Skeletal muscle satellite cell (primary cell): ENCODE measurements at regions not wholly inside any gene's neighbourhood (a gene's known extent, or its start where the extent isn't known, plus 50 kb on each side); places are given as distances from the start of the nearest gene placed in this dataset.
A peak's percentile ranks its signal among the peaks of the same experiment; 100 is the strongest.

Source experiments
- H3K27me3 ChIP-seq: 2 replicates; pipeline ENCODE4 v1.7.0; 2013; ENCODE audit warnings: low read length; ENCODE audit not compliant: control insufficient read depth, insufficient read depth
- H3K36me3 ChIP-seq: 2 replicates; pipeline ENCODE4 v1.7.0; 2013; ENCODE audit warnings: mild to moderate bottlenecking, control low read depth, low read length; ENCODE audit not compliant: insufficient read depth
- H3K4me1 ChIP-seq: 2 replicates; pipeline ENCODE4 v1.7.0; 2013; ENCODE audit warnings: low read length; ENCODE audit not compliant: control insufficient read depth, insufficient read depth
- H3K4me2 ChIP-seq: 2 replicates; pipeline ENCODE4 v1.7.0; 2013; ENCODE audit warnings: mild to moderate bottlenecking, low read length
- H3K4me3 ChIP-seq: 2 replicates; pipeline ENCODE4 v1.7.0; 2013; ENCODE audit warnings: low read length
- H3K9ac ChIP-seq: 2 replicates; pipeline ENCODE4 v1.7.0; 2013; ENCODE audit warnings: mild to moderate bottlenecking, low read depth, low read length, moderate library complexity
- H3K9me3 ChIP-seq: replicated peaks from 2 replicates; pipeline ENCODE4 v1.7.0; 2013; ENCODE audit warnings: mild to moderate bottlenecking, control low read depth, low read length

DNA sequence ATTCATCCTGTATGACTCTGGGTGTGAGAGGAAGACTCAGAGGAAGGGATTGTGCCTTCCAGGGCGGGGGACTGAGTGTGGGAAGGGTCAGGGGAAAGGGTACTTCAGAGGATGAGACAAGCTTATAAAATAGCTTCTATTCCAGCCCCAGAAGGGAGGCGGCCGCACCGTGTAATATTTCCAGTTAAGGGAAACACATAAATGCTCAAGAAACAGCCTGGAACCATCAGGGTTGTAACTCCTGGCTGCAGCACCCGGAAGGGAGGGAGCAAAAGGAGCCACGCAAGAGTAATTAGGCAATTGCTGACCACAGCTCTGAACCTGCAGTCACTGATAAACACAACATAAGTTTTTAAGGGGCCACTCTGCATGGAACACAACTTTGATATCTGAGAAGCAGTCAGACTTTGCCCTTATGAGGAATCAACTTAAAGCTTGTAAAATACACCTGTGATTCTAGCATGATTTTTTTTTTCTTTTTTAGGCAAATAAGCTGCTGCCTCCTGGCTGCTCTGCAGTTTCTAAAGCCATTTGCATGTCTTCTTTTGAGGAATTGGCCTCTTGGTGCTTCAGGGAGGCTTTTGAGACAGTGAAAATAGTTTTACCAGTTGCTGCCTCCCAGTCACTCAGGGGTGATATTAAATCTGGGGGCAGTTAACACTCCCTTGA lies 382.7 kb downstream of the ENC1 start:
- H3K27me3 ChIP-seq: peaks cover 7% of the 10 kb centered on the region
- H3K4me2 ChIP-seq: no peak overlapping the region
- no peak overlapping the region for H3K9ac ChIP-seq
- H3K36me3 ChIP-seq: no peaks in the 10 kb centered on the region
- H3K9me3 ChIP-seq: no peaks in the 10 kb centered on the region
- H3K4me3 ChIP-seq: no peak overlapping the region
- H3K4me1 ChIP-seq: no peaks in the 10 kb centered on the region

- no peaks in the 10 kb centered on the region for H3K4me1 ChIP-seq
- H3K4me2 ChIP-seq: no peak overlapping the region
- no peaks in the 10 kb centered on the region for H3K9me3 ChIP-seq
- no peaks in the 10 kb centered on the region for H3K36me3 ChIP-seq
- H3K4me3 ChIP-seq: no peak overlapping the region
- H3K9ac ChIP-seq: no peak overlapping the region
- H3K27me3 ChIP-seq: peaks cover 7% of the 10 kb centered on the region
Observed at GRCh38 chr5:74257060-74257527, 383.4 kb downstream of the ENC1 start.

DNA sequence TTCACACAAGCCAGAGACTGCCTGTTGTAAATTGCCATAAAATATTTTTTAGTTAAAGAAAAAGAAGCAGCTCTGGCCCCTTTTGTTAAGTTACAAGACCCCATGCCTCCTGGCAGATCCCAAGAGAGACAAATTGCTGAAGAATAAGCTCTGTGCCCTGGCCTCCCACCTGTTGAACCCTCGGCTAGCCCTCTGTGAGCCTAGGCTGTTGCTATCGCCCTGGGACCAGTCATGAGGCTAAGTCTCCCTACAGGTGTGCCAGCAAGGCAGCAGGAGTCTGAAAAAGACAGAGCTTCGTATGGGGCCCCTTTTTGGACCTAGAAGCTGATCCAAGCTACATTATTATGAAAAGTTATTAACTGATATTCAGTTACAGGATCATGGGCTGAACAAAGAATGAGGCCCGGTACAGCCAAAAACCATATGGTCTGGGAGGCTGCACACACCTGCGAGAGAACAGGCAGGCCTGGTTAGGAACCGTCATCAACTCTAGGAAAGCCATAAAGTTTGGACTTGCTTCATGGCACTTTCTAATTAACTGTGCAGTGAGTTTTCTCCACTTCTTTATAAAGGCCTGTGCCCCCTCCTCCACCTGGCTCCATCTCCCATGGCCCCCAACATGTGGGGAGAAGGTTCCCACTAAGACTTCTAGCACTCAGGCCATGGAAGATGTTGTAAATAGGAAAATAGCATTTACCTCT lies 384.7 kb downstream of the ENC1 start:
- Histone ChIP-seq H3K4me2 (no peak overlapping the region), H3K27me3 (peaks cover 7% of the 10 kb centered on the region), H3K4me3 (no peak overlapping the region), H3K9ac (no peak overlapping the region), H3K4me1 (peaks cover 9% of the 10 kb centered on the region), H3K36me3 (no peaks in the 10 kb centered on the region), H3K9me3 (no peaks in the 10 kb centered on the region)

DNA sequence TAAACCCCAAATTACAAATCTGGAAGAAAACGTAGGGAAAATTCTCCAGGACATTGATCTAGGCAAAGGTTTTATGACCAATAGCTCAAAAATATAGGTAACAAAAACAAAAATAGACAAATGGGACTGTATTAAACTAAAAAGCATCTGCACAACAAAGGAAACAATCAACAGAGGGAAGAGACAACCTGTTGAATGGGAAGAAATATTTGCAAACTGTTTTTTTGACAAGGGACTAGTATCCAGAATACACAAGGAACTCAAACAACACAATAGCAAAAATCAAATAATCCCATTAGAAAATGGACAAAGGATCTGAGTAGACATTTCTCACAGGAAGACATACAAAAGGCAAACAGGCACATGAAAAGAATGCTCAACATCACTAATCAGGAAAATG lies 386.3 kb downstream of the ENC1 start:
- Histone ChIP-seq H3K9ac (no peak overlapping the region), H3K4me2 (no peak overlapping the region), H3K27me3 (peaks cover 7% of the 10 kb centered on the region), H3K4me3 (no peak overlapping the region), H3K9me3 (no peaks in the 10 kb centered on the region), H3K4me1 (peaks cover 14% of the 10 kb centered on the region), H3K36me3 (no peaks in the 10 kb centered on the region)

GRCh38 chr5:74252044-74252443 lies 388.5 kb downstream of the ENC1 start:
- Histone ChIP-seq H3K9ac (no peak overlapping the region), H3K9me3 (no peaks in the 10 kb centered on the region), H3K36me3 (no peaks in the 10 kb centered on the region), H3K27me3 (peaks cover 1% of the 10 kb centered on the region), H3K4me2 (no peak overlapping the region), H3K4me1 (peaks cover 14% of the 10 kb centered on the region), H3K4me3 (no peak overlapping the region)

- no peaks in the 10 kb centered on the region for H3K36me3 ChIP-seq
- no peaks in the 10 kb centered on the region for H3K27me3 ChIP-seq
- no peak overlapping the region for H3K4me3 ChIP-seq
- peak overlapping the region; percentile 2 for H3K4me2 ChIP-seq
- no peaks in the 10 kb centered on the region for H3K9me3 ChIP-seq
- no peak overlapping the region for H3K9ac ChIP-seq
- H3K4me1 ChIP-seq: peaks cover 14% of the 10 kb centered on the region
Observed at GRCh38 chr5:74251141-74252035, 389.1 kb downstream of the ENC1 start.

- peaks cover 14% of the 10 kb centered on the region for H3K4me1 ChIP-seq
- H3K27me3 ChIP-seq: no peaks in the 10 kb centered on the region
- H3K9me3 ChIP-seq: no peaks in the 10 kb centered on the region
- no peak overlapping the region for H3K4me3 ChIP-seq
- peak overlapping the region; percentile 2 for H3K4me2 ChIP-seq
- no peaks in the 10 kb centered on the region for H3K36me3 ChIP-seq
- H3K9ac ChIP-seq: no peak overlapping the region
Observed at GRCh38 chr5:74250304-74251102, 390.0 kb downstream of the ENC1 start.

DNA sequence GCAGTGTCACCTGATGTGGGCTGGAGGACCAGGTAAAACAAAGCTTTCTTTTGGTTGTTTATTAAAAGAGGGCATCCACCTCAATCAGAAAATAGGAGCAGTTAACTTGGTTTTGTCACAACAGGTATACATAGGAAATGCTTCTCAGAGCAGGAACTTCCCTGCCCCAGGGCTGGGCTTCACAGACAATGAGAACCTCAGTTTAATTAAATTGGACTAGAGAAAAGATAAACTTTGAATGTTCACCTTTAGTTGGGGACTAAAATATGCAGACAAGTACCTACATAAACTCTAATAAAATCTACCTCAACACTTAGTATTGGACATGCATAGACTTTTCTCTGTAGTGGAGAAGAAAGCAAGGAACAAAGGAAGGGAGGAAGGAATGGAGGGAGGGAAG lies 392.0 kb downstream of the ENC1 start:
- Histone ChIP-seq H3K4me2 (no peak overlapping the region), H3K27me3 (no peaks in the 10 kb centered on the region), H3K4me3 (no peak overlapping the region), H3K4me1 (peaks cover 14% of the 10 kb centered on the region), H3K36me3 (no peaks in the 10 kb centered on the region), H3K9me3 (no peaks in the 10 kb centered on the region), H3K9ac (no peak overlapping the region)

GRCh38 chr5:74244406-74244805 lies 396.1 kb downstream of the ENC1 start:
- Histone ChIP-seq H3K4me2 (no peak overlapping the region), H3K36me3 (no peaks in the 10 kb centered on the region), H3K4me3 (no peak overlapping the region), H3K9me3 (no peaks in the 10 kb centered on the region), H3K27me3 (no peaks in the 10 kb centered on the region), H3K9ac (no peak overlapping the region), H3K4me1 (peaks cover 8% of the 10 kb centered on the region)

DNA sequence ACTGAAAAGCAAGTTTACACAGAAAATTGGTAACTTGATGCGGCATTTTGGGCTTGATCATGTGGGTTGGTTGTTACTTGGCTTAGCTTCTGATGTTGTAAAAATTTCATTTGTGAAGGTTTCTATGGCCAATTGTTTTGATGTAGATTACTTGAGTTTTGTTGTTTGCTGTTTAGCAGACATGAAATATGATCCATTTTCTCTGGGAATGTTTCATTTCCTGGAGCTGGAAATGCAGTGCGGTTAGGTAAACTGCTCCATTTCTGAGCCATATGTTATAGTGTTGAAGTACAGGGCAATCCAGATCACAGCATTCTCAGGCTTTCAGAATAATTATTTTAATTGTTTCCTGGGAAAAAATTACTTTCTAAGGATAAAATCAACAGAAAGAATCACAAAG lies 396.9 kb downstream of the ENC1 start:
- Histone ChIP-seq H3K4me1 (peaks cover 8% of the 10 kb centered on the region), H3K4me2 (peak overlapping the region; percentile 4), H3K4me3 (no peak overlapping the region)

GRCh38 chr5:74242516-74242915 lies 398.0 kb downstream of the ENC1 start:
- no peaks in the 10 kb centered on the region for H3K27me3 ChIP-seq
- H3K4me3 ChIP-seq: no peak overlapping the region
- no peaks in the 10 kb centered on the region for H3K9me3 ChIP-seq
- H3K4me1 ChIP-seq: peaks cover 8% of the 10 kb centered on the region
- H3K4me2 ChIP-seq: no peak overlapping the region
- no peak overlapping the region for H3K9ac ChIP-seq
- no peaks in the 10 kb centered on the region for H3K36me3 ChIP-seq

More for the DNA sequence above, 396.9 kb downstream of the ENC1 start:
- Histone ChIP-seq H3K27me3 (no peaks in the 10 kb centered on the region), H3K9ac (no peak overlapping the region), H3K9me3 (no peaks in the 10 kb centered on the region), H3K36me3 (no peaks in the 10 kb centered on the region)
